ENCODE measurements at regions not wholly inside any gene's neighbourhood (a gene's known extent, or its start where the extent isn't known, plus 50 kb on each side); places are given as distances from the start of the nearest gene placed in this dataset.

GRCh38 chr2:205849136-205849535 is 166.8 kb downstream of the NRP2 start:
- Mint-ChIP-seq H3K27me3 (ENCODE audit: low read depth in 2 of 2) (peaks cover 5 to 19% of the 10 kb centered on the region in 2 donors), H3K4me1 (no peaks in the 10 kb centered on the region), H3K4me3 (no peak overlapping the region), H3K9me3 (no peaks in the 10 kb centered on the region), H3K36me3 (no peaks in the 10 kb centered on the region), H3K27ac (no peak overlapping the region)
- no peaks in the 10 kb centered on the region for H3K27me3 ChIP-seq (ENCODE audit: control insufficient read depth, insufficient read depth, low read length)
- H3K36me3 ChIP-seq (ENCODE audit: control insufficient read depth, insufficient read depth, low read length): no peaks in the 10 kb centered on the region
- H3K27ac ChIP-seq (ENCODE audit: low read length): no peak overlapping the region
- 81% methylated on average over 2 of the region's 5 CpGs for WGBS (ENCODE audit: insufficient coverage)
- no peak for TF ChIP-seq CTCF (IDR thresholded peaks at IDR 0.05)
- intact Hi-C loops (cut with micrococcal nuclease): no loop called here
- H3K4me1 ChIP-seq (ENCODE audit: control insufficient read depth, insufficient read depth, low read length): no peaks in the 10 kb centered on the region
- no peaks in the 10 kb centered on the region for H3K9me3 ChIP-seq (ENCODE audit: control insufficient read depth, insufficient read depth, low read length)
- no peak for ATAC-seq
- no peak for DNase-seq
- no peak overlapping the region for H3K4me3 ChIP-seq (ENCODE audit: low read length)

DNA sequence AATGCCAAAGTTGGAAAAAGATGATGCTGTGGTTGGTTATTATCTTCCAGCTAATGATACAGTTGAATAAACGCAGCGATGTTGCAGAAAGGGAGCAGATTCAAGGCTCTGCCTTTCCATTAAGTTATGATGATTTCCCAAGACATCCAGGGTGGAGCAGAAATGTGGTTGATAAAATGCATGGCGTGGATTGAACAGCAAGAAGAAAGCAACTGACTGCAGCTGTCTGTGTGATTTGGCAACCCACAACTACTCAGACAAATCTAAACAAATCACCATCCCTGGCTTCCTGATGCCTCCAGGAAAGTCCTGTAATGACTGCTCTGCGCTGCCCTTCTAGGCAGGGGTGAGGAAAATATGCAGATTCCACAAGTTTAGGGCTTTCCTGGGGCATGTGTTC is 166.3 kb downstream of the NRP2 start:
- no peaks in the 10 kb centered on the region for H3K36me3 ChIP-seq (ENCODE audit: control insufficient read depth, insufficient read depth, low read length)
- H3K4me3 ChIP-seq (ENCODE audit: low read length): no peak overlapping the region
- H3K27ac ChIP-seq (ENCODE audit: low read length): no peak overlapping the region
- Mint-ChIP-seq H3K27me3 (ENCODE audit: low read depth in 2 of 2) (peaks cover 5 to 16% of the 10 kb centered on the region in 2 donors), H3K36me3 (no peaks in the 10 kb centered on the region), H3K9me3 (peaks cover 0 to 1% of the 10 kb centered on the region in 2 donors), H3K27ac (no peak overlapping the region), H3K4me3 (no peak overlapping the region), H3K4me1 (no peaks in the 10 kb centered on the region)
- no peak for TF ChIP-seq CTCF (IDR thresholded peaks at IDR 0.05)
- no peaks in the 10 kb centered on the region for H3K9me3 ChIP-seq (ENCODE audit: control insufficient read depth, insufficient read depth, low read length)
- ATAC-seq: no peak
- 89% methylated on average over 4 of the region's 4 CpGs for WGBS (ENCODE audit: insufficient coverage)
- DNase-seq: no peak
- intact Hi-C loops (cut with micrococcal nuclease): no loop called here
- no peaks in the 10 kb centered on the region for H3K27me3 ChIP-seq (ENCODE audit: control insufficient read depth, insufficient read depth, low read length)
- no peaks in the 10 kb centered on the region for H3K4me1 ChIP-seq (ENCODE audit: control insufficient read depth, insufficient read depth, low read length)
